Nephron (organoid): ENCODE measurements at regions not wholly inside any gene's neighbourhood (a gene's known extent, or its start where the extent isn't known, plus 50 kb on each side); places are given as distances from the start of the nearest gene placed in this dataset.

Source experiments
- H3K27ac Mint-ChIP-seq, 3 experiments: 2 replicates each; pipeline ENCODE4 v1.8.0; 2020; ENCODE audit warnings: mixed read lengths in 3 of 3, mild to moderate bottlenecking in 2 of 3, moderate library complexity in 1 of 3
- H3K27me3 Mint-ChIP-seq: 2 replicates; pipeline ENCODE4 v1.8.0; 2021; ENCODE audit warnings: low read depth, mild to moderate bottlenecking, moderate library complexity, mixed read lengths
- H3K36me3 Mint-ChIP-seq: 2 replicates; pipeline ENCODE4 v1.8.0; 2020; ENCODE audit warnings: low read depth, mixed read lengths
- H3K4me1 Mint-ChIP-seq: 2 replicates; pipeline ENCODE4 v1.8.0; 2020; ENCODE audit warnings: mixed read lengths
- H3K4me3 Mint-ChIP-seq, 3 experiments: 2 replicates each; pipeline ENCODE4 v1.8.0; 2020; ENCODE audit warnings: mild to moderate bottlenecking in 3 of 3, mixed read lengths in 3 of 3, moderate library complexity in 2 of 3
- H3K9me3 Mint-ChIP-seq: 2 replicates; pipeline ENCODE4 v1.8.0; 2020; ENCODE audit warnings: mixed read lengths
- CTCF ChIP-seq, 3 experiments: fragments of 200-600 bp; sonication (generic); IDR thresholded peaks; one replicate each; pipeline ENCODE4 v1.5.0; 2021; ENCODE audit warnings: antibody characterized with exemption in 3 of 3; ENCODE audit not compliant: unreplicated experiment in 3 of 3

- no peaks in the 10 kb centered on the region for H3K4me1 Mint-ChIP-seq
- H3K27me3 Mint-ChIP-seq, result no peaks in the 10 kb centered on the region
- H3K4me3 Mint-ChIP-seq, result no peak overlapping the region
- no peak for TF ChIP-seq CTCF (IDR thresholded peaks at IDR 0.05; ENCODE audit: unreplicated experiment in 3 of 3)
- no peak overlapping the region for H3K27ac Mint-ChIP-seq
- no peaks in the 10 kb centered on the region for H3K9me3 Mint-ChIP-seq
- H3K36me3 Mint-ChIP-seq, result no peaks in the 10 kb centered on the region
These were observed 219.8 kb upstream of the UFL1 start for GRCh38 chr6:96301781-96302180.

DNA sequence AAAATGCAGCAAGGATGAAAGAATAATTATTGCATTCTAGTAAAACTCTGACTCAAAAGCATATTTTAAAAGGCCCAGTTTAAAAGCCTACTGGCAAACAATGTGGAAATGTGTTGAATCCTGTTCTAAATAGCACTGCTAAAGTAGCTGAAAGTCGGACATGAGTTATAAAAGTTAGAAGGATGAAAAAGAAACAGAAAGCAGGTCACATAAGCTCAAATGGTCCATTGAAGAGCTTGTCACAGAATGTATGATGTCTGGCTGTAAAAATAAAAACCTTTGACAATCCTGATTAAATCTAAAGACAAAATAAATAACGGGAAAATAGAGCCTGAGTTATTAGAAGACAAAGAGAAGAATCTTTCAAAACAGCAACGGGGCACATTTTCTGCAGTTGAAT, 218.6 kb upstream of the UFL1 start:
- Mint-ChIP-seq H3K4me1 (no peaks in the 10 kb centered on the region), H3K4me3 (no peak overlapping the region), H3K27me3 (no peaks in the 10 kb centered on the region), H3K27ac (no peak overlapping the region), H3K36me3 (no peaks in the 10 kb centered on the region), H3K9me3 (no peaks in the 10 kb centered on the region)
- no peak for TF ChIP-seq CTCF (IDR thresholded peaks at IDR 0.05; ENCODE audit: unreplicated experiment in 3 of 3)

DNA sequence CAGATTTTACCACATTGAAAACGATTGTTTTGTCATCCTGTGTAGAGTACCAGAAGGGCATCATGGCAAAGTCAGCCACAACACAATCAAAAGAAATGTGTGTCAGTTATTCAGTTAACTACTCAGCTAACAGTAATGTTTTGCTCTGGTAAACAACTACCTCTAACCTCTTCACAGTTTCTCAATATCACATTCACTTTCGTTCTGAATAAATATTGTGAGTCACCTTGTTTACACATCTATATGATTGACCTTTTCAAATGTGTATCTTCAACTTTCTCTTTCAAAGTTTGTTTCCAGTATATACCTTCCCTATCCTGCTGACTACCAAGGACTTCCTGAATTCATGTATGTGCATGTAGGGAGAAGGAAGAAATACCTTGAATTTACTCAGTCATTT, 216.6 kb upstream of the UFL1 start:
- no peaks in the 10 kb centered on the region for H3K27me3 Mint-ChIP-seq
- no peak overlapping the region for H3K27ac Mint-ChIP-seq
- TF ChIP-seq CTCF (IDR thresholded peaks at IDR 0.05; ENCODE audit: unreplicated experiment in 3 of 3), result no peak
- H3K4me1 Mint-ChIP-seq, result no peaks in the 10 kb centered on the region
- H3K36me3 Mint-ChIP-seq, result no peaks in the 10 kb centered on the region
- no peaks in the 10 kb centered on the region for H3K9me3 Mint-ChIP-seq
- no peak overlapping the region for H3K4me3 Mint-ChIP-seq

DNA sequence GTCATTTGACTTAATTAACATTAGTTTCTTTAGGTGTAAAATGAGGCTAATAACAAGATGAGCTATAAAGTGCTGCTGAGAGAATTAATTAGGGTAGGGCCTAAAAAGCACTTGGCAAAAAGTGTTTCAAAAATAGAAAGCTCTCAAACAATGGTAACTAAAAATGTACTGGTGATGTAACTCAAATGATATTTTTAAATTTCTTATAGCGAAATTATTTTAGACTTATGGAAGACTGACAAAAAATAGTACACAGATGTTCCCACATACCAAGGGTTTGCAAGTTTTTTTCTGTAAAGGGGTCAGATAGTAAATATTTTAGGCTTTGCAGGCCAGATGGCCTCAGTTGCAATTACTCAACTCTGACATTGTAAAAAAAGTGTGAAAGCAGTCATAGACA, 190.7 kb upstream of the UFL1 start:
- Mint-ChIP-seq H3K27me3 (no peaks in the 10 kb centered on the region), H3K9me3 (peaks cover 5% of the 10 kb centered on the region), H3K4me1 (no peaks in the 10 kb centered on the region), H3K27ac (no peak overlapping the region), H3K36me3 (no peaks in the 10 kb centered on the region), H3K4me3 (no peak overlapping the region)
- TF ChIP-seq CTCF (IDR thresholded peaks at IDR 0.05; ENCODE audit: unreplicated experiment in 3 of 3), result no peak

- H3K27ac Mint-ChIP-seq, result no peak overlapping the region
- H3K36me3 Mint-ChIP-seq, result no peaks in the 10 kb centered on the region
- H3K27me3 Mint-ChIP-seq, result no peaks in the 10 kb centered on the region
- no peak overlapping the region for H3K4me3 Mint-ChIP-seq
- H3K4me1 Mint-ChIP-seq, result no peaks in the 10 kb centered on the region
- TF ChIP-seq CTCF (IDR thresholded peaks at IDR 0.05; ENCODE audit: unreplicated experiment in 3 of 3), result no peak
- peaks cover 3% of the 10 kb centered on the region for H3K9me3 Mint-ChIP-seq
These were observed 181.4 kb upstream of the UFL1 start for GRCh38 chr6:96340164-96340563.

DNA sequence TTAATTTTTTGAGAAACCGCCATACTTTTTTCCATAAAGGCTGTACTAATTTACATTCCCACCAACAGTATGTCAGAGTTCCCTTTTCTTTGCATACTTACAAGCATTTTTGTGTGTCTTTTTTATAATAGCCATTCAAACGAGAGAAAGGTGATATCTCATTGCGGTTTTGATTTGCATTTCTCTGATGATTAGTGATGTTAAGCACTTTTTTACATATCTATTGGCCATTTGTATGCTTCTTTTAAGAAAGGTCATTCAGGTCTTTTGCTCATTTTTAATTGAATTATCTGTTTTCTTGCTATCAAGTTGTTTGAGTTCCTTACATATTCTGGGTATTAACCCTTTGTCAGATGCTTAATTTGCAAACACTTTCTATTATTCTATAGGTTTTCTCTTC, 176.1 kb upstream of the UFL1 start:
- no peaks in the 10 kb centered on the region for H3K27me3 Mint-ChIP-seq
- peaks cover 3% of the 10 kb centered on the region for H3K9me3 Mint-ChIP-seq
- H3K4me1 Mint-ChIP-seq, result no peaks in the 10 kb centered on the region
- no peak overlapping the region for H3K27ac Mint-ChIP-seq
- no peak for TF ChIP-seq CTCF (IDR thresholded peaks at IDR 0.05; ENCODE audit: unreplicated experiment in 3 of 3)
- H3K4me3 Mint-ChIP-seq, result no peak overlapping the region
- no peaks in the 10 kb centered on the region for H3K36me3 Mint-ChIP-seq
